Spleen (tissue), 7 donors: ENCODE measurements at regions not wholly inside any gene's neighbourhood (a gene's known extent, or its start where the extent isn't known, plus 50 kb on each side); places are given as distances from the start of the nearest gene placed in this dataset.
"Not testable (repeated sequence)": the region's sequence is repeated elsewhere in the genome, so short reads cannot be mapped to it uniquely, and the experiment has no call there.

Experiments used
- CTCF ChIP-seq, 11 experiments: fragments of 200-600 bp in 7 of 11; fragments of 450-650 bp in 4 of 11; sonication (generic) in 4 of 11; IDR thresholded peaks in 8 of 11; conservative IDR thresholded peaks in 3 of 11; 1 replicate in 7 of 11; 2 replicates in 4 of 11; pipeline versions ENCODE4 v1.4.0 to v1.8.0; 2016 to 2021; ENCODE audit warnings: antibody characterized with exemption in 11 of 11, inconsistent platforms in 4 of 11, mild to moderate bottlenecking in 1 of 11
- POLR2A ChIP-seq, 3 donors: fragments of 450-650 bp; IDR thresholded peaks; one replicate each; pipeline ENCODE4 v1.5.1; 2017; ENCODE audit warnings: antibody characterized with exemption in 3 of 3, mild to moderate bottlenecking in 1 of 3
- donor health status: DM: no; HTN: no; CAD: no; lungs with moderate emphysema.
- donor health status: DM: no; HTN: no; CAD: no.
- donor health status: DM: no; HTN: no; CAD: no.

- not testable (repeated sequence) for TF ChIP-seq POLR2A (IDR thresholded peaks at IDR 0.05); CTCF (IDR thresholded peaks at IDR 0.05 in 8 of 11, conservative IDR thresholded peaks at IDR 0.05 in 3 of 11)
These were observed 370.5 kb downstream of the BCL2L11 start for GRCh38 chr2:111491181-111491580.
